ENCODE measurements at regions not wholly inside any gene's neighbourhood (a gene's known extent, or its start where the extent isn't known, plus 50 kb on each side); places are given as distances from the start of the nearest gene placed in this dataset.
"Not testable (repeated sequence)": the region's sequence is repeated elsewhere in the genome, so short reads cannot be mapped to it uniquely, and the experiment has no call there.

- not testable (repeated sequence) for H3K36me3 ChIP-seq (ENCODE audit: insufficient read depth, low read length); H3K79me2 ChIP-seq (ENCODE audit: insufficient read depth, low read length); H3K4me1 ChIP-seq (ENCODE audit: insufficient read depth, low read length); DNase-seq (ENCODE audit: insufficient read length, low spot score, missing footprints); H2AFZ ChIP-seq (ENCODE audit: low read length); H4K20me1 ChIP-seq (ENCODE audit: insufficient read depth, low read length); H3K27me3 ChIP-seq (ENCODE audit: insufficient read depth, low read length); H3K4me3 ChIP-seq (ENCODE audit: insufficient read depth, low read length); H3K4me2 ChIP-seq (ENCODE audit: insufficient read depth, low read length); H3K27ac ChIP-seq (ENCODE audit: low read depth, low read length); H3K9me3 ChIP-seq (ENCODE audit: low read depth, low read length)
Measured at GRCh38 chr2:90291168-90291883, 1599.9 kb downstream of the RPIA start.

GRCh38 chr2:90291934-90292333 is 1600.5 kb downstream of the RPIA start:
- H4K20me1 ChIP-seq (ENCODE audit: insufficient read depth, low read length); H3K79me2 ChIP-seq (ENCODE audit: insufficient read depth, low read length); H3K9me3 ChIP-seq (ENCODE audit: low read depth, low read length); H3K4me3 ChIP-seq (ENCODE audit: insufficient read depth, low read length); H3K4me2 ChIP-seq (ENCODE audit: insufficient read depth, low read length); H3K27me3 ChIP-seq (ENCODE audit: insufficient read depth, low read length); H2AFZ ChIP-seq (ENCODE audit: low read length); DNase-seq (ENCODE audit: insufficient read length, low spot score, missing footprints); H3K27ac ChIP-seq (ENCODE audit: low read depth, low read length); H3K4me1 ChIP-seq (ENCODE audit: insufficient read depth, low read length); H3K36me3 ChIP-seq (ENCODE audit: insufficient read depth, low read length): not testable (repeated sequence)

GRCh38 chr2:90292451-90292850 is 1601.0 kb downstream of the RPIA start:
- not testable (repeated sequence) for H3K4me2 ChIP-seq (ENCODE audit: insufficient read depth, low read length); H4K20me1 ChIP-seq (ENCODE audit: insufficient read depth, low read length); H3K4me1 ChIP-seq (ENCODE audit: insufficient read depth, low read length); DNase-seq (ENCODE audit: insufficient read length, low spot score, missing footprints); H3K79me2 ChIP-seq (ENCODE audit: insufficient read depth, low read length); H3K4me3 ChIP-seq (ENCODE audit: insufficient read depth, low read length); H3K9me3 ChIP-seq (ENCODE audit: low read depth, low read length); H3K36me3 ChIP-seq (ENCODE audit: insufficient read depth, low read length); H3K27ac ChIP-seq (ENCODE audit: low read depth, low read length); H3K27me3 ChIP-seq (ENCODE audit: insufficient read depth, low read length); H2AFZ ChIP-seq (ENCODE audit: low read length)

DNA sequence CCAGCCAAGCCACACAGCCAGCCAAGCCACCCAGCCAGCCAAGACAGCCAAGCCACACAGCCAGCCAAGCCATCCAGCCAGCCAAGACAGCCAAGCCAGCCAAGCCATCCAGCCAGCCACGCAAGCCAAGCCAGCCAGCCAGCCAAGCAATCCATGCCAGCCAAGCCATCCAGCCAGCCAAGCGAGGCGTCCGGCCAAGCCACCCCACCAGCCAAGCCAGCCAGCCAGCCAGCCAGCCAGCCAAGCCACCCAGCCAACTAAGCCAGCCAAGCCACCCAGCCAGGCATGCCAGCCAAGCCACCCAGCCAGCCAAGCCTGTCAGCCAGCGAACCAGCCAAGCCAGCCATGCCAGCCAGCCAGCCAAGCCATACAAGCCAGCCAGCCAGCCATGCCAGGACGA is 1601.8 kb downstream of the RPIA start:
- not testable (repeated sequence) for H3K27me3 ChIP-seq (ENCODE audit: insufficient read depth, low read length); H3K36me3 ChIP-seq (ENCODE audit: insufficient read depth, low read length); H3K9me3 ChIP-seq (ENCODE audit: low read depth, low read length); H3K79me2 ChIP-seq (ENCODE audit: insufficient read depth, low read length); H2AFZ ChIP-seq (ENCODE audit: low read length); H3K4me2 ChIP-seq (ENCODE audit: insufficient read depth, low read length); DNase-seq (ENCODE audit: insufficient read length, low spot score, missing footprints); H3K27ac ChIP-seq (ENCODE audit: low read depth, low read length); H4K20me1 ChIP-seq (ENCODE audit: insufficient read depth, low read length); H3K4me3 ChIP-seq (ENCODE audit: insufficient read depth, low read length); H3K4me1 ChIP-seq (ENCODE audit: insufficient read depth, low read length)

DNA sequence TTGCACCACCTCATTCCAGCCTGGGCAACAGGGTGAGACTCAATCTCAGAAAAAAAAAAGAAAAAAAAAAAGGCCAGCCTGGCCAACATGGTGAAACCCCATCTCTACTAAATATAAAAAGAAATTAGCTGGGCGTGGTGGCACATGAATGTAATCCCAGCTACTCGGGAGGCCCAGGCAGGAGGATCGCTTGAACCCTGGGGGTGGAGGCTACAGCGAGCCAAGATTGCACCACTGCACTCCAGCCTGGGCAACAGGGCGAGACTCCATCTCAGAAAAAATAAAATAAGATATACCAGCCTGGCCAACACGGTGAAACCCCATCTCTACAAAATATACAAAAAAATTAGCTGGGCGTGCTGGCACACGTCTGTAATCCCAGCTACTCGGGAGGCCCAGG is 1602.3 kb downstream of the RPIA start:
- H2AFZ ChIP-seq (ENCODE audit: low read length); H4K20me1 ChIP-seq (ENCODE audit: insufficient read depth, low read length); H3K79me2 ChIP-seq (ENCODE audit: insufficient read depth, low read length); H3K9me3 ChIP-seq (ENCODE audit: low read depth, low read length); H3K27ac ChIP-seq (ENCODE audit: low read depth, low read length); DNase-seq (ENCODE audit: insufficient read length, low spot score, missing footprints); H3K4me2 ChIP-seq (ENCODE audit: insufficient read depth, low read length); H3K27me3 ChIP-seq (ENCODE audit: insufficient read depth, low read length); H3K36me3 ChIP-seq (ENCODE audit: insufficient read depth, low read length); H3K4me1 ChIP-seq (ENCODE audit: insufficient read depth, low read length); H3K4me3 ChIP-seq (ENCODE audit: insufficient read depth, low read length): not testable (repeated sequence)

DNA sequence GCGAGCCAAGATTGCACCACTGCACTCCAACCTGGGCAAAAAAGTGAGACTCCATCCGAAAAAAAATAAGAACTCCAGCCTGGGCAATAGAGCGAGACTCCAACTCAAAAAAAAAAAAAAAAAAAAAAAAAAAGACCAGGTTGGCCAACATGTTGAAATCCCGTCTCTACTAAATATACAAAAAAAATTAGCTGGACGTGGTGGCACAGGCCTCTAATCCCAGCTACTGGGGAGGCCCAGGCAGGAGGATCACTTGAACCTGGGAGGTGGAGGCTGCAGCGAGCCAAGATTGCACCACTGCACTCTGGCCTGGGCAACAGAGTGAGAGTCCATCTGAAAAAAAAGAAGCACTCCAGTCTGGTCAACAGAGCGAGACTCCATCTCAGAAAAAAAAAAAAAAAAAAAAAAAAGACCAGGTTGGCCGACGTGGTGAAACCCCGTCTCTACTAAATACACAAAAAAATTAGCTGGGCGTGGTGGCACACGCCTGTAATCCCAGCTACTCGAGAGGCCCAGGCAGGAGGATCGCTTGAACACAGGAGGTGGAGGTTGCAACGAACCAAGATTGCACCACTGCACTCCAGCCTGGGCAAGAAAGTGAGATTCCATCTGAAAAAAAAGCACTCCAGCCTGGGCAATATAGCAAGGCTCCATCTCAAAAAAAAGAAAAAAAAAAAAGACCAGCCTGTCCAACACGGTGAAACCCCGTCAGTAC is 1603.7 kb downstream of the RPIA start:
- H3K27me3 ChIP-seq (ENCODE audit: insufficient read depth, low read length); H3K36me3 ChIP-seq (ENCODE audit: insufficient read depth, low read length); H2AFZ ChIP-seq (ENCODE audit: low read length); H3K4me2 ChIP-seq (ENCODE audit: insufficient read depth, low read length); H4K20me1 ChIP-seq (ENCODE audit: insufficient read depth, low read length); H3K79me2 ChIP-seq (ENCODE audit: insufficient read depth, low read length); H3K4me1 ChIP-seq (ENCODE audit: insufficient read depth, low read length); DNase-seq (ENCODE audit: insufficient read length, low spot score, missing footprints); H3K27ac ChIP-seq (ENCODE audit: low read depth, low read length); H3K4me3 ChIP-seq (ENCODE audit: insufficient read depth, low read length); H3K9me3 ChIP-seq (ENCODE audit: low read depth, low read length): not testable (repeated sequence)

DNA sequence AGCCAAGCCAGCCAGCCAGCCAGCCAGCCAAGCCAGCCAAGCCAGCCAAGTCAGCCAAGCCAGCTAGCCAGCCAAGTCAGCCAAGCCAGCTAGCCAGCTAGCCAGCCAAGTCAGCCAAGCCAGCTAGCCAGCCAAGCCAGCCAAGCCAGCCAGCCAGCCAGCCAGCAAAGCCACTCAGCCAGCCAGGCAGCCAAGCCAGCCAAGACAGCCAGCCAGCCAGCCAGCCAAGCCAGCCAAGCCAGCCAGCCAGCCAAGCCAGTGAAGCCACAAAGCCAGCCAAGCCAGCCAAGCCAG is 1605.0 kb downstream of the RPIA start:
- H2AFZ ChIP-seq (ENCODE audit: low read length); H3K4me2 ChIP-seq (ENCODE audit: insufficient read depth, low read length); H3K27me3 ChIP-seq (ENCODE audit: insufficient read depth, low read length); H3K27ac ChIP-seq (ENCODE audit: low read depth, low read length); H3K36me3 ChIP-seq (ENCODE audit: insufficient read depth, low read length); H3K4me3 ChIP-seq (ENCODE audit: insufficient read depth, low read length); H3K79me2 ChIP-seq (ENCODE audit: insufficient read depth, low read length); DNase-seq (ENCODE audit: insufficient read length, low spot score, missing footprints); H3K9me3 ChIP-seq (ENCODE audit: low read depth, low read length); H4K20me1 ChIP-seq (ENCODE audit: insufficient read depth, low read length); H3K4me1 ChIP-seq (ENCODE audit: insufficient read depth, low read length): not testable (repeated sequence)

DNA sequence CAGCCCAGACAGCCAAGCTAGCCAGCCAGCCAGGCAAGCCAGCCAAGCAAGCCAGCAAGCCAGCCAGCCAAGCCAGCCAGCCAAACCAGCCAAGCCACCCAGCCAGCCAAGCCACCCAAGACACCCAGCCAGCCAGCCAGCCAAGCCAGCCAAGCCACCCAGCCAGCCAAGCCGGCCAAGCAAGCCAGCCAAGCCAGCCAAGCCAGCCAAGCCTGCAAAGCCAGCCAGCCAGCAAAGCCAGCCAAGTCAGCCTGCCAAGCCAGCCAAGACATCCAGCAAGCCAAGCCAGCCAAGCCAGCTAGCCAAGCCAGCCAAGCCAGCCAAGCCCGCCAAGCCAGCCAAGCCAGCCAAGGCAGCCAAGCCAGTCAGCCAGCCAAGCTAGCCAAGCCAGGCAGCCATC is 1606.2 kb downstream of the RPIA start:
- not testable (repeated sequence) for H3K4me2 ChIP-seq (ENCODE audit: insufficient read depth, low read length); H3K36me3 ChIP-seq (ENCODE audit: insufficient read depth, low read length); DNase-seq (ENCODE audit: insufficient read length, low spot score, missing footprints); H3K79me2 ChIP-seq (ENCODE audit: insufficient read depth, low read length); H3K9me3 ChIP-seq (ENCODE audit: low read depth, low read length); H4K20me1 ChIP-seq (ENCODE audit: insufficient read depth, low read length); H3K4me3 ChIP-seq (ENCODE audit: insufficient read depth, low read length); H3K27me3 ChIP-seq (ENCODE audit: insufficient read depth, low read length); H2AFZ ChIP-seq (ENCODE audit: low read length); H3K27ac ChIP-seq (ENCODE audit: low read depth, low read length); H3K4me1 ChIP-seq (ENCODE audit: insufficient read depth, low read length)

GRCh38 chr2:90298126-90298755 is 1606.8 kb downstream of the RPIA start:
- not testable (repeated sequence) for H3K36me3 ChIP-seq (ENCODE audit: insufficient read depth, low read length); H3K79me2 ChIP-seq (ENCODE audit: insufficient read depth, low read length); H3K4me2 ChIP-seq (ENCODE audit: insufficient read depth, low read length); DNase-seq (ENCODE audit: insufficient read length, low spot score, missing footprints); H3K27me3 ChIP-seq (ENCODE audit: insufficient read depth, low read length); H2AFZ ChIP-seq (ENCODE audit: low read length); H3K27ac ChIP-seq (ENCODE audit: low read depth, low read length); H3K4me1 ChIP-seq (ENCODE audit: insufficient read depth, low read length); H3K4me3 ChIP-seq (ENCODE audit: insufficient read depth, low read length); H4K20me1 ChIP-seq (ENCODE audit: insufficient read depth, low read length); H3K9me3 ChIP-seq (ENCODE audit: low read depth, low read length)

Data from osteoblast (primary cell).